Neural cell (in vitro differentiated cells): ENCODE measurements at regions not wholly inside any gene's neighbourhood (a gene's known extent, or its start where the extent isn't known, plus 50 kb on each side); places are given as distances from the start of the nearest gene placed in this dataset.

ENCODE experiments used
- H2AFZ ChIP-seq: fragments of 200-600, 300-800 bp; sonication (generic), shearing (Covaris generic); 2 replicates; pipeline ENCODE4 v1.6.0; 2014; ENCODE audit warnings: low read depth, mild to moderate bottlenecking, antibody characterized with exemption, low read length, moderate library complexity
- H3F3A ChIP-seq: fragments of 200-600 bp; shearing (Covaris generic); 2 replicates; pipeline ENCODE4 v1.6.1; 2016; ENCODE audit warnings: mild to moderate bottlenecking, moderate library complexity, mixed read lengths, antibody characterized with exemption, low read length; ENCODE audit not compliant: insufficient read depth, poor library complexity, severe bottlenecking
- H3K27ac ChIP-seq: fragments of 200-600, 300-800 bp; sonication (generic), shearing (Covaris generic); 2 replicates; pipeline ENCODE4 v1.5.1; 2014; ENCODE audit warnings: mild to moderate bottlenecking, low read length, moderate library complexity
- H3K27me3 ChIP-seq: fragments of 300-800, 200-600 bp; sonication (generic), shearing (Covaris generic); 2 replicates; pipeline ENCODE4 v1.6.0; 2014; ENCODE audit warnings: mild to moderate bottlenecking, low read depth, low read length, moderate library complexity; ENCODE audit not compliant: insufficient read depth
- H3K36me3 ChIP-seq: fragments of 300-800, 200-600 bp; sonication (generic), shearing (Covaris generic); 2 replicates; pipeline ENCODE4 v1.5.1; 2014; ENCODE audit warnings: mild to moderate bottlenecking, antibody characterized with exemption, low read length, moderate library complexity; ENCODE audit not compliant: insufficient read depth
- H3K4me2 ChIP-seq: fragments of 300-800, 200-600 bp; sonication (generic), shearing (Covaris generic); 2 replicates; pipeline ENCODE4 v1.6.0; 2014; ENCODE audit warnings: mild to moderate bottlenecking, low read length
- H3K4me3 ChIP-seq: fragments of 300-800, 200-600 bp; sonication (generic), shearing (Covaris generic); 2 replicates; pipeline ENCODE4 v1.5.1; 2014; ENCODE audit warnings: mild to moderate bottlenecking, low read length, moderate library complexity
- H3K79me2 ChIP-seq: fragments of 200-600 bp; shearing (Covaris generic); replicated peaks from 2 replicates; pipeline ENCODE4 v1.6.0; 2014; ENCODE audit warnings: mild to moderate bottlenecking, low read length, moderate library complexity; ENCODE audit not compliant: insufficient read depth
- H3K9ac ChIP-seq: fragments of 300-800, 200-600 bp; sonication (generic), shearing (Covaris generic); 2 replicates; pipeline ENCODE4 v1.6.1; 2016; ENCODE audit warnings: mild to moderate bottlenecking, low read length, mixed read lengths
- H3K9me2 ChIP-seq: fragments of 200-600 bp; shearing (Covaris generic); 2 replicates; pipeline ENCODE4 v1.6.1; 2016; ENCODE audit warnings: mild to moderate bottlenecking, low read length, mixed read lengths; ENCODE audit not compliant: insufficient read depth
- H3K9me3 ChIP-seq: fragments of 200-600, 300-800 bp; sonication (generic), shearing (Covaris generic); 2 replicates; pipeline ENCODE4 v1.6.1; 2016; ENCODE audit warnings: mild to moderate bottlenecking, mixed run types, low read length, moderate library complexity, mixed read lengths
- H4K20me1 ChIP-seq: fragments of 200-600 bp; shearing (Covaris generic); 2 replicates; pipeline ENCODE4 v1.6.1; 2016; ENCODE audit warnings: mild to moderate bottlenecking, mixed run types; ENCODE audit not compliant: insufficient read depth
- EP300 ChIP-seq: fragments of 450-650 bp; conservative IDR thresholded peaks from 2 replicates; pipeline ENCODE4 v1.6.1; 2014; ENCODE audit warnings: antibody characterized with exemption, mild to moderate bottlenecking, moderate library complexity; ENCODE audit not compliant: poor library complexity, severe bottlenecking
- EZH2 ChIP-seq: fragments of 200-600, 300-800 bp; shearing (Covaris generic), sonication (generic); IDR thresholded peaks from 2 replicates; pipeline ENCODE4 v1.6.1; 2014; ENCODE audit warnings: antibody characterized with exemption, low read length, borderline replicate concordance, mild to moderate bottlenecking; ENCODE audit not compliant: insufficient read depth, poor library complexity, severe bottlenecking
- MXI1 ChIP-seq: fragments of 450-650 bp; conservative IDR thresholded peaks from 2 replicates; pipeline ENCODE4 v1.6.1; 2014; ENCODE audit warnings: antibody characterized with exemption, mild to moderate bottlenecking; ENCODE audit not compliant: poor library complexity, severe bottlenecking
- POLR2AphosphoS5 ChIP-seq: IDR thresholded peaks from 2 replicates; pipeline ENCODE4 v1.6.1; 2012
- RAD21 ChIP-seq: fragments of 450-650 bp; conservative IDR thresholded peaks from 2 replicates; pipeline ENCODE4 v1.6.1; 2014; ENCODE audit warnings: antibody characterized with exemption, mild to moderate bottlenecking, moderate library complexity
- SMC3 ChIP-seq: fragments of 450-650 bp; conservative IDR thresholded peaks from 2 replicates; pipeline ENCODE4 v1.6.1; 2014; ENCODE audit warnings: antibody characterized with exemption, mild to moderate bottlenecking, moderate library complexity; ENCODE audit not compliant: poor library complexity
- TAF1 ChIP-seq: IDR thresholded peaks from 2 replicates; pipeline ENCODE4 v1.6.1; 2012; ENCODE audit warnings: low read depth
- TF ChIP-seq, protein P1 (sequence below): fragments of 450-650 bp; IDR thresholded peaks from 2 replicates; pipeline ENCODE4 v1.5.1; 2014; ENCODE audit warnings: antibody characterized with exemption, mild to moderate bottlenecking, moderate library complexity; ENCODE audit not compliant: poor library complexity, severe bottlenecking
- TF ChIP-seq, protein P2 (sequence below): IDR thresholded peaks from 2 replicates; pipeline ENCODE4 v1.6.1; 2012; ENCODE audit warnings: borderline replicate concordance

DNA sequence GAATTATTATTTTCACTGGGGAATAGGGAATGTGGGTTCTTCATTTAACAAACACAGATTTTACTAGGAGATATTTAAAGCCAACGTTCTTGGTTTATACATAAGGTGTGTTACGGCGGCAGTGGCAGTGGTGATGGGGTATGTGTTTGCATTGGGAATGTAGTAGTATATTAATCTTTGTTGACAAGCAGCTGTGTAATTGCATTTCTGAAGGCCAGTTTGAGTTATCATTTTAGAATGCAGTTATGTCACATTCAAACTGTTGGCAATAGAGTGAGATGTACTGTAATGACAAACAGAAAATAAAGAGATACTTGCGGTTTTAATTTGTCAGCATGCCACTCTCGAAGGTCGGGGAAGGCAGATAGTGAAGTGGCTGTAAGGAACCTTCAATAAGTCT, 628.6 kb upstream of the POM121L12 start:
- Histone ChIP-seq H3K9me3 (no peaks in the 10 kb centered on the region), H3K27me3 (no peaks in the 10 kb centered on the region), H3K79me2 (no peaks in the 10 kb centered on the region), H3K4me2 (no peak overlapping the region), H3K9me2 (no peaks in the 10 kb centered on the region), H3K9ac (no peak overlapping the region), H2AFZ (no peak overlapping the region), H3F3A (no peaks in the 10 kb centered on the region), H4K20me1 (no peaks in the 10 kb centered on the region), H3K27ac (no peak overlapping the region), H3K36me3 (no peaks in the 10 kb centered on the region), H3K4me3 (no peak overlapping the region)
- TF ChIP-seq, protein P1, sequence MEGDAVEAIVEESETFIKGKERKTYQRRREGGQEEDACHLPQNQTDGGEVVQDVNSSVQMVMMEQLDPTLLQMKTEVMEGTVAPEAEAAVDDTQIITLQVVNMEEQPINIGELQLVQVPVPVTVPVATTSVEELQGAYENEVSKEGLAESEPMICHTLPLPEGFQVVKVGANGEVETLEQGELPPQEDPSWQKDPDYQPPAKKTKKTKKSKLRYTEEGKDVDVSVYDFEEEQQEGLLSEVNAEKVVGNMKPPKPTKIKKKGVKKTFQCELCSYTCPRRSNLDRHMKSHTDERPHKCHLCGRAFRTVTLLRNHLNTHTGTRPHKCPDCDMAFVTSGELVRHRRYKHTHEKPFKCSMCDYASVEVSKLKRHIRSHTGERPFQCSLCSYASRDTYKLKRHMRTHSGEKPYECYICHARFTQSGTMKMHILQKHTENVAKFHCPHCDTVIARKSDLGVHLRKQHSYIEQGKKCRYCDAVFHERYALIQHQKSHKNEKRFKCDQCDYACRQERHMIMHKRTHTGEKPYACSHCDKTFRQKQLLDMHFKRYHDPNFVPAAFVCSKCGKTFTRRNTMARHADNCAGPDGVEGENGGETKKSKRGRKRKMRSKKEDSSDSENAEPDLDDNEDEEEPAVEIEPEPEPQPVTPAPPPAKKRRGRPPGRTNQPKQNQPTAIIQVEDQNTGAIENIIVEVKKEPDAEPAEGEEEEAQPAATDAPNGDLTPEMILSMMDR = no peak
- TF ChIP-seq RAD21 = no peak
- no peak for TF ChIP-seq MXI1
- no peak for TF ChIP-seq TAF1
- no peak for TF ChIP-seq POLR2AphosphoS5
- TF ChIP-seq SMC3 = no peak
- TF ChIP-seq, protein P2, sequence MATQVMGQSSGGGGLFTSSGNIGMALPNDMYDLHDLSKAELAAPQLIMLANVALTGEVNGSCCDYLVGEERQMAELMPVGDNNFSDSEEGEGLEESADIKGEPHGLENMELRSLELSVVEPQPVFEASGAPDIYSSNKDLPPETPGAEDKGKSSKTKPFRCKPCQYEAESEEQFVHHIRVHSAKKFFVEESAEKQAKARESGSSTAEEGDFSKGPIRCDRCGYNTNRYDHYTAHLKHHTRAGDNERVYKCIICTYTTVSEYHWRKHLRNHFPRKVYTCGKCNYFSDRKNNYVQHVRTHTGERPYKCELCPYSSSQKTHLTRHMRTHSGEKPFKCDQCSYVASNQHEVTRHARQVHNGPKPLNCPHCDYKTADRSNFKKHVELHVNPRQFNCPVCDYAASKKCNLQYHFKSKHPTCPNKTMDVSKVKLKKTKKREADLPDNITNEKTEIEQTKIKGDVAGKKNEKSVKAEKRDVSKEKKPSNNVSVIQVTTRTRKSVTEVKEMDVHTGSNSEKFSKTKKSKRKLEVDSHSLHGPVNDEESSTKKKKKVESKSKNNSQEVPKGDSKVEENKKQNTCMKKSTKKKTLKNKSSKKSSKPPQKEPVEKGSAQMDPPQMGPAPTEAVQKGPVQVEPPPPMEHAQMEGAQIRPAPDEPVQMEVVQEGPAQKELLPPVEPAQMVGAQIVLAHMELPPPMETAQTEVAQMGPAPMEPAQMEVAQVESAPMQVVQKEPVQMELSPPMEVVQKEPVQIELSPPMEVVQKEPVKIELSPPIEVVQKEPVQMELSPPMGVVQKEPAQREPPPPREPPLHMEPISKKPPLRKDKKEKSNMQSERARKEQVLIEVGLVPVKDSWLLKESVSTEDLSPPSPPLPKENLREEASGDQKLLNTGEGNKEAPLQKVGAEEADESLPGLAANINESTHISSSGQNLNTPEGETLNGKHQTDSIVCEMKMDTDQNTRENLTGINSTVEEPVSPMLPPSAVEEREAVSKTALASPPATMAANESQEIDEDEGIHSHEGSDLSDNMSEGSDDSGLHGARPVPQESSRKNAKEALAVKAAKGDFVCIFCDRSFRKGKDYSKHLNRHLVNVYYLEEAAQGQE = no peak
- TF ChIP-seq EZH2 = no peak
- TF ChIP-seq EP300 = no peak

DNA sequence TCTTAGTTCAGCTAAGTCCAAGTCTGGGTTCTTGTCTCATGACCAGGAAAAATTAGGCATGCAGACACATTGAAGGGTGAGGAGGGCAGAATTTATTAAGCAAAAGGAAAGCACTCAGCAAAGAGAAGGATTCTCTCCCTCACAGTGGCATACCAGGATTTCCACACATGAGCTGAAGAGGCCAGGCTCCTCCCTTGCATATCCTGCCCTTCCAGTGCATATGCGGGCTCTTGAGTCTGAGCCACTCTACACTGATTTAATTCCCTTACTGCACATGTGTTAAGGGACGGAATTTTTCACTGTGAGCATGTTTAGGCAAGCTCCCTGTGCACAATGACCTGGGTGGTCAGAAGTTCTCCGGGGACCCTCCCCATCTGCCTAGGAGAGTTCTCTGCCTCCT, 652.7 kb upstream of the POM121L12 start:
- no peaks in the 10 kb centered on the region for H3K79me2 ChIP-seq
- no peak overlapping the region for H2AFZ ChIP-seq
- H3K9me2 ChIP-seq = no peaks in the 10 kb centered on the region
- H3F3A ChIP-seq = no peaks in the 10 kb centered on the region
- no peaks in the 10 kb centered on the region for H3K9me3 ChIP-seq
- no peak overlapping the region for H3K9ac ChIP-seq
- TF ChIP-seq TAF1 (no peak), MXI1 (no peak), SMC3 (no peak), POLR2AphosphoS5 (no peak), RAD21 (no peak), EP300 (no peak), EZH2 (no peak)
- TF ChIP-seq, protein P2 = no peak
- TF ChIP-seq, protein P1 = no peak
- no peak overlapping the region for H3K27ac ChIP-seq
- no peak overlapping the region for H3K4me2 ChIP-seq
- no peak overlapping the region for H3K4me3 ChIP-seq
- no peaks in the 10 kb centered on the region for H3K27me3 ChIP-seq
- H3K36me3 ChIP-seq = no peaks in the 10 kb centered on the region
- H4K20me1 ChIP-seq = no peaks in the 10 kb centered on the region
